ENCODE measurements at regions not wholly inside any gene's neighbourhood (a gene's known extent, or its start where the extent isn't known, plus 50 kb on each side); places are given as distances from the start of the nearest gene placed in this dataset.

DNA sequence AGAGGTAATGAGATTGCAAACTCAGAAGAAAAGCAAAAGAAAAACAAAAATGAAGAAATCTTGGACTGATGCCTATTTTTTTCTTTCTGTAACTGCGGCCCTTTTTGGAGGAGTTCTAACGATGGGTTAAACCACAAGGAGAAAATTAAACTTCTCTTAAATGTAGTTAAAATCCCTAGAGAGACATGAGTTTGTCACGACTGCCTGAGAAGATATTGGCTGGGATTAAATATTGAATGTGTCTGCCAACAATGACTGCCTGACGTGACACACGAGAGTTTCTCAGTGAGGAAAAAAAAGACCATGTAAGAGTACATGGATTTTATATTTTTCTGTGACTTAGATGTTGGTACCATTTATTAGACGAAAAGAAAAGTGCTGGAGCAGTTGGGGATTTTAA, 1013.4 kb downstream of the PCDH9 start:
- Histone ChIP-seq H3K27ac (ENCODE audit: insufficient read length, low read depth, low read length) (no peak overlapping the region), H3K79me2 (ENCODE audit: insufficient read depth, low read length) (no peaks in the 10 kb centered on the region; the same call in 1 of the 2 replicates), H2BK12ac (ENCODE audit: insufficient read length, low read depth, low read length) (no peak overlapping the region), H4K8ac (replicated peaks; ENCODE audit: insufficient read length, low read depth, low read length) (no peak overlapping the region), H2BK20ac (ENCODE audit: low read depth, low read length, poor library complexity, severe bottlenecking) (no peak overlapping the region), H4K5ac (ENCODE audit: insufficient read length, low read depth, low read length) (no peak overlapping the region), H3K27me3 (ENCODE audit: insufficient read depth, low read length) (peaks cover 10% of the 10 kb centered on the region; the same call in 1 of the 2 replicates), H2BK5ac (ENCODE audit: insufficient read length, low read length) (no peak overlapping the region), H2AFZ (ENCODE audit: low read length) (no peak overlapping the region), H2BK15ac (ENCODE audit: low read depth, low read length) (no peak overlapping the region), H3K4me2 (ENCODE audit: insufficient read depth, insufficient read length, low read length) (no peak overlapping the region), H3K14ac (ENCODE audit: insufficient read depth, low read length) (no peak overlapping the region), H3K9me3 (ENCODE audit: control insufficient read depth, low read depth, low read length) (no peaks in the 10 kb centered on the region), H3K56ac (ENCODE audit: insufficient read length, low read depth, low read length) (no peak overlapping the region), H2BK120ac (ENCODE audit: low read depth, low read length, poor library complexity, severe bottlenecking) (no peak overlapping the region), H3K23me2 (ENCODE audit: insufficient read length, low read depth, low read length, poor library complexity, severe bottlenecking) (no peaks in the 10 kb centered on the region), H3K79me1 (ENCODE audit: insufficient read depth, low read depth, low read length, poor library complexity, severe bottlenecking) (no peaks in the 10 kb centered on the region), H4K20me1 (ENCODE audit: control insufficient read depth, insufficient read depth, insufficient read length) (no peaks in the 10 kb centered on the region), H3T11ph (ENCODE audit: low read length) (no peak overlapping the region), H3K4me1 (ENCODE audit: insufficient read depth, low read length) (peaks cover 2% of the 10 kb centered on the region; the same call in 1 of the 2 replicates), H3K9ac (ENCODE audit: extremely low read depth, insufficient read length, low read length) (no peak overlapping the region), H4K91ac (ENCODE audit: insufficient read length, low read depth, low read length) (no peak overlapping the region), H3K18ac (ENCODE audit: insufficient read length, low read depth, low read length) (no peak overlapping the region), H3K23ac (ENCODE audit: insufficient read length, low read depth, low read length) (no peak overlapping the region), H2AK5ac (ENCODE audit: insufficient read length, low read length) (no peak overlapping the region), H3K4ac (ENCODE audit: low read depth, low read length) (no peak overlapping the region)
- H3K27me3 Mint-ChIP-seq (ENCODE audit: low read depth), result peaks cover 97% of the 10 kb centered on the region
- TF ChIP-seq, protein P1, sequence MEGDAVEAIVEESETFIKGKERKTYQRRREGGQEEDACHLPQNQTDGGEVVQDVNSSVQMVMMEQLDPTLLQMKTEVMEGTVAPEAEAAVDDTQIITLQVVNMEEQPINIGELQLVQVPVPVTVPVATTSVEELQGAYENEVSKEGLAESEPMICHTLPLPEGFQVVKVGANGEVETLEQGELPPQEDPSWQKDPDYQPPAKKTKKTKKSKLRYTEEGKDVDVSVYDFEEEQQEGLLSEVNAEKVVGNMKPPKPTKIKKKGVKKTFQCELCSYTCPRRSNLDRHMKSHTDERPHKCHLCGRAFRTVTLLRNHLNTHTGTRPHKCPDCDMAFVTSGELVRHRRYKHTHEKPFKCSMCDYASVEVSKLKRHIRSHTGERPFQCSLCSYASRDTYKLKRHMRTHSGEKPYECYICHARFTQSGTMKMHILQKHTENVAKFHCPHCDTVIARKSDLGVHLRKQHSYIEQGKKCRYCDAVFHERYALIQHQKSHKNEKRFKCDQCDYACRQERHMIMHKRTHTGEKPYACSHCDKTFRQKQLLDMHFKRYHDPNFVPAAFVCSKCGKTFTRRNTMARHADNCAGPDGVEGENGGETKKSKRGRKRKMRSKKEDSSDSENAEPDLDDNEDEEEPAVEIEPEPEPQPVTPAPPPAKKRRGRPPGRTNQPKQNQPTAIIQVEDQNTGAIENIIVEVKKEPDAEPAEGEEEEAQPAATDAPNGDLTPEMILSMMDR (conservative IDR thresholded peaks at IDR 0.05), result no peak
- H3K36me3 Mint-ChIP-seq (ENCODE audit: insufficient read depth in 1 of 3, low read depth in 3 of 3), result no peaks in the 10 kb centered on the region
- peaks cover 6 to 7% of the 10 kb centered on the region in 2 experiments; a peak in 3 of 4 replicates for H3K4me1 Mint-ChIP-seq
- H3K4me3 Mint-ChIP-seq, result no peak overlapping the region
- no peak for DNase-seq
- H3K9me3 Mint-ChIP-seq, result no peaks in the 10 kb centered on the region
- no CpG with 5 or more reads among the region's 6 CpGs for WGBS (ENCODE audit: extremely low coverage, insufficient read length, low lambda C conversion rate)
- H3K27ac Mint-ChIP-seq, result no peak overlapping the region
